Right forelimb (tissue), 1 donor: ENCODE measurements at regions not wholly inside any gene's neighbourhood (a gene's known extent, or its start where the extent isn't known, plus 50 kb on each side); places are given as distances from the start of the nearest gene placed in this dataset.

Experiments
- DNase-seq: peaks from one replicate; pipeline ENCODE4 v3.0.0-alpha.2; 2018

DNA sequence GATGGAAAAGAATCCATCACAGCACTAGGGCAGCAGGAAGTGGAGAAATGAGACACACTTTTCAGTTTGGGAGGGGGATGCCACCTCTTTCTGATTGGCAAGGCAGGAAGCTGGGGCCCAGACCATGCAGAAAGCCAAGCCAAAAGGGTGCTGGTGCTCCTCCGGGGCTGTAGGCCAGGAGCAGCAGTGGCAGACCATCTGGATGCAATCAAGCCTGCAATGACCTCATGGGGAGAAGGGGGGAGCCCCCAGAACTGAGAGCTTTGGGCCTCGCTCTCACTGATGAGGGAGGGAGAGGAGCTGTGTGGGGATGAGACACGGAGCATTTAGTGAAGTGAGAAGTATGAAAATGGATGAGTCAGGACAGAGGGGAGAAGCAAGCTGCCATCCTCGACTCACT, 141.3 kb upstream of the NALF2 start:
- peak; percentile 46 for DNase-seq

DNA sequence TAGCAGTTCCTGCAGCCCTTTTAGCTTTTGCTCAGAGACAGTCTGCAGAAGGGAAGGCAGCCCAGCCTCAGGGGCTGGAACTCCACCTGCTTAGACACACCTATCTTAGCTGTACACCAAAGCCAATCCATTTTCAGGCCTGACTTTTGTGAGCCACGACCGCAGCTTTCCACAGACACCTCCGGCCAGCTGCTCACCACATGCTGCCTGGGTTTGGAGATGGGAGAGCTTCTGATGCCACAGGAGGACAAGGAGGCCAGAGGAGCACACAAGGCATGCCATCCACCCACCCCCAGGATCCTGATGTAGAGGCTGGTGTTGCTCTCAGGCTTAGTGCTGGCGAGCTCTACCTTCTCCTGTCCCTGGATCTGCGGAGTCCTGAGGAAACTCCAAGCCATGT, 141.8 kb upstream of the NALF2 start:
- DNase-seq, result no peak

DNA sequence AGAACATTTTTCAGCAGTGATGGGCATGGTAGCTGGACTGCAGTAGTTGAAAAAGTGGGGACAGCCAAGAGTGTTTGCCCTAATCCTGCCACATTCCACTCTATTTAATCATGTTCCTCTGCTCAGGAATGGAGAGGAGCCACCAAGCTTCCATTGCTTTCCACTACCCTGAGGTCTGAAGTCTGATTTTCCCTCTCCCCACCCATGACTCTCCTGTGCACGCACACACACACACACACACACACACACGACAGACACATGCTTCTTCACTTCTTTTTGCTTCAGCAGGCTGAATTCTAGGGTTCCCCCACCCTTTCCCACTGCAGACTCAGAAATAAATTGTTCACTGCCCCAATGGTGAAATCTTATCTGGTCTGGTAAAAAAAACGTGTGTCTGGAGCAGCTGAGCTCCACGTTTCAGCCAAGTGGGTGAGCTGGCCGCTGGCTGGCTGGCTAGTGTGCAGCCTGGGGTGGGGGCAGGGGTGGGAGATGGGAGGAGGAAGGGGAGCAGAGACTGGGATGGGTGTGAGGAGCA, 142.7 kb upstream of the NALF2 start:
- DNase-seq, result peak; percentile 54

DNA sequence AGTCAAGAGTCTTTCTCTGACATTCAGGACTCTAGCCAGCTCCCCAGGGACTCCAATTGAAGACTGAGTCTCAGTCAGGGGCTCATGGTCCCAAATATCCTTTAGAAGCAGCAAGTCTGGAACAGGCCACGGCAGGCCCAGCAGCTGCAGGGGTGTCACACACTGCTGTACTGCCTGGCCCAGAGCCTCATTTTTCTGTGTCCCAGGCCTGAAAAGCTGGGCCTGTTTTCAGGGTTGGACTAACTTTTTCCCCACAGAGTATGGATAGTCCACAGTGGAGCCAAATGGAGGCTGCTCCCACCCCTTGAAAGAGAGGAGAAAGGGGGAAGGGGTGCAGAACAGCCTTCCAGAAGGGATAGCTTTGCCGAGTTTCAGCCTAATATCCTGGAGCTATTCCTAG, 146.8 kb upstream of the NALF2 start:
- peak; percentile 47 for DNase-seq

DNA sequence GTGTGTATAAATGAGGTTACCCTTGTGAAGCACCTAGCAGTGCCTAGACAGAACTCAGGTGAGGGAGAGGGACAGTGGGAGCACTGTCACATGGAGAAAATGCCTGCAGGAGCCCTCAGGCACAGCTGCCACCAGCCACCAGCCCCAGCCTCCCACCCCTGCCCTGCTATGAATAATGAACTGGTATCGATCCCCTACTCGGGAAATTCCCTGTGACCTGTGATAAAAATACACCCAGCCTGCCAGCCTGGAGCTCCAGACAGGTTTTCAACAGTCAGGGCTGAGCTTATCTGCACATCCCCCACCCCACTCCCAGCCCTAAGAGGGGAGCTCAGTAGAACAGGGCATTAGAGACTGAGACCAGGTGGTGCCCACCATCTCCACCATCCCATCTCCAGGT, 159.6 kb upstream of the PJA1 start:
- no peak for DNase-seq

DNA sequence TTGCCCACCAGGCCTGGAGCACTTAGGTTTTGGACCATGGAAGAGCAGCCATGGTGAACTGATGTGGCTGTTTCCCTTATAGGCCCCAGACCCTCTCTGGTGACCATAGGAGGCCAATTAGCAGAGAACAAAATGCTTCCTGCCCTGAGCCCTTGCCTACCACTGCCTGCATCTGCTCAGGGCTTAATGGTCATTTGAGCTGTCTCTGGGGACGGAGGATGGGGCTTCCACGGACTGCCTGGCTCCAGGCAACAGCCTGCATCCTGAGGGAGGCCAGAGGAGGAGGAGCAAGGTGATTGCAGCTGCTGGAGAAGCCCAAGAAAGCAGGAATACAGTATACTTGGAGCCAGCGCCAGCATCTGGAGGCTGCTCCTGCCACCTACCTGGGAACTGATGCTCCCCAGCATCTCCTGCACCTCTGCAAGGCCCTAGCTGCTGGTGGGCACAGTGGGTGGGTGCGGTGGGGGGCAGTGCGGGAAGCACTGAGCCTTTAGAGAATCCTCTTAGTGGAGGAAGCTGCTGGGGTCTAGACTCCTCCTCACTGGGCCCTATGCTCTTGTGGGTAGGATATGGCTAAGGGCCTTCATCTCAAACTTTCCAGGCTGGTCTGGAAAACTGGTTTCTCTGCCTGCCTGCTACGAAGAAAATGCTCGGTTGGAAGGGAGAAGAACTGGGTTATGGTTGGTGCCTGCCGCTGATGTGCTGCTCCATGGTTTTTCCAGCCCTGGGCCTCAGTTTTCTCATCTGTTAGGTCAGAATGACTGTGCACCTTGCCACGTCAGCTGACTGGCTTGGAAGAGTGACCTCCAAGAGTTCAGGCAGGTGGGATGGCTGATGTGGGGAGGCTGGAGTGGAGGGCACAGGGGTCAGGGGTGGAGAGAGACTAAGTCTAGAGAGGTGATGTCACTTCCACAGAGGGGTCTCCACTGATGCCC, 158.8 kb upstream of the PJA1 start:
- no peak for DNase-seq

DNA sequence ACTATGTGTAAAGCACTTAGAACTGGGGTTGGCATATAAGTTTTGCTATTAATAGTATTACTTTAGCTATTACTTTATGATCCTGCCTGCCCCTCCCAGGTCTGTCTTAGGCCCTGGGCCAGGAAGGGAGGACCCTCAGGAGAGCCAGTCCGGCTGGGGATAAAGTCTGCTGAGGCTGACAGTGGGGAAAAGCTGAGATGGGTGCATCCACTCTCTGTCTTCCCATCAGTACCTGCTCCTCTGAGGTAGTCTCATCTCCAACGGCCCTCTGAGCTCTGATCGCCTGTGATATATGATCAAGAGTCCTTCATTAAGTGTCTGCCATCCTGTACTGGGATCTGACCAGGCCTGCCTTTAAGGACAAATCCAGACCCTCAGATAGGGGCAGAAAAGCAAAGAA, 156.5 kb upstream of the PJA1 start:
- no peak for DNase-seq

DNA sequence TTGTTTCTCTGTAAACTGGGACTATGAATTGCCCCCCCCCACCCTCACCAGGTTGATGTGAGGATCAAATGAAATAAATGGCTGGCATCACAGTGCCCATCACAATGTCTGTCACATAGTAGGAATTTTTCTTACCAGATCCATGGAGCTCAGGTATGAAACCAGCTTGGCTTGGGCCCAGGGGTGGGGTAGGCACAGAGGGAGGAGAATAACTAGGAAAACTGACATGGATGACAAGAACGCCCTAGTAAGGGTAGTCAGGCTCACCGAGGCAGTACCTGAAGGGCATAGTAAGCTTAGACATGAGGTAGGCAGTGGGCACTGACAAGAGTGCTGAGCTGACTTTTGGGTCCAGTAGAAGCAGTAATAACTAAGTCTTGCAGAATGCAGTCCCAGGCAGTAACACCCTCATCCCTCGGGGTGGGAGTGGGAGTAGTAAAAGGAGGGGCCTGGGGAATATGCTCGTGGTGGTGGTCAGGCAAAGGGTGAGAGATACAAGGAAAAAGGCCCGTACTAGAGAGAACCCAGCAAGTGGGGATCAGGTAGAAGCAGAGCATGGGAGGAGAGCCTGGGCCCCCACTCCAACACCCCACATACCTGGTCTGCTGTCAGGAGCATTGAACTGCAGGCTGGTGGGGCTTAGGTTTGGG, 155.9 kb upstream of the PJA1 start:
- no peak for DNase-seq

DNA sequence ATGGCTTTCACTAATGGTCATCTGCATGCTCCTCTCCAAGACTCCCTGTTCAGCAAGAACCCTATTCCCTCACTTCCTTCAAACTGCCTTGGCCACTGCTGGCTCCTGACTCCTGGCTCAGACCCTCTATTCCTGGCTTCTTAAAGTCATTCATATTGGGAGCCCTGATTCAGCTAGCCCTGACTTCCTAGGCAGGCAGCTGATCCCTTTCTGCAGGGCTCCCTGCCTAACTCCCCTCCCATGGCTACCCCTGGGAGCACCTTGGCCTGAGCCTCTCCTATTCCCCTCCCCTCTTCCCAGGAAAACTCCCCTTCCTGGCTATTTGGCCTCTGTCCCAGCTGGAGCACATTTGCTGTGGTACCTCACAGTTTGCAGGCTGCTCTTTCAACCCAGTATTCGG, 154.9 kb upstream of the PJA1 start:
- no peak for DNase-seq

DNA sequence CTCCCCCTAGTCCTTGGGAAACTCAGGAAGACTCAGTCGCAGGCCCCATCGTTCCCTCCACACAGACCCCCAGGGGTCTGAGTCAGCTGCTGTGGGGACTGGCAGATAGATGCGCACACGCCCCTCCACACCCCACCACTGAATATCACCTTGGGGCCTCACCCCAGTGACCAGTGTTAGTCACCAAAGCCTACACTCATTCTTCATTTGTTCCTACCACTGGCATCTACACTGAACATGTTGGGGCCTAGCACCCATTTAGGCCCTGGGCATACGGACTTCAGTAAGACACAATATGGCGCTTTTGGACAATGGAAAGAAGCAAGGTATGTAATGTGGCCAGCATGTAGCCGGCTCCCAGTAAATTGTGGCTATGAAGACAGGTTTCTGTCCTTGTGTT, 154.1 kb upstream of the PJA1 start:
- DNase-seq, result no peak

DNA sequence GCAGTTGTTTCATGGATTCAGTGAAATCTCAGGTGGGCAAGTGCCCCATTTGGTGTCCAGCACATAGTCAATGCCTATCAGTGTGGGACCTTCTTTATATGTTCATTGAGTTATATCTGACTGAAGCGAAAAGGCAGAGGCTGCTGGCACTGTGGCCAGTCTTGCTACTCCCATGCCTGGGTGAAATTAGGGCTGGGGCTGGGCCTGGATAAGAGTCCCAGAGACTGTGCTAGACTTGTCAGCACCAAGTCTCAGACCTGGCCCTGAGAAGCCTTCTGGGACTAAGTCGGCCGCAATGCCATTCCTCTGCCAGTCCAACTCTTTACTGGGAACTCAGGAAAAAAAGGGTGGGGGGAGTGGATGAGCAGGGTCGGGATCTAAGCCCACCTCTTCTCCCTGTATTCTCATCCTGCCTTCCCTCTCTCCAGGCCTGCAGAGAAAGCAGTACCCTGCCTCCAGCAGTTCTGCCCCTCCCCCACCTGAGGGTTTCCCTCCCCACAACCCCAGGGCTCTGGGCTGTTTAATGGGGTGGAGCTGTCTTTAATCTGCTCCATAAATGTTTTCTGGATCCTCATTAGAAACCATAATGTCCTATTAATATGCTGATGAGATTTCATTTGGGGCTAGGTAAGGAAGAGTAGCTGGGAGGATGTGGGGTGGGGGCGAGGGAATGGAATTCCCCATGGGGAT, 153.5 kb upstream of the PJA1 start:
- no peak for DNase-seq

DNA sequence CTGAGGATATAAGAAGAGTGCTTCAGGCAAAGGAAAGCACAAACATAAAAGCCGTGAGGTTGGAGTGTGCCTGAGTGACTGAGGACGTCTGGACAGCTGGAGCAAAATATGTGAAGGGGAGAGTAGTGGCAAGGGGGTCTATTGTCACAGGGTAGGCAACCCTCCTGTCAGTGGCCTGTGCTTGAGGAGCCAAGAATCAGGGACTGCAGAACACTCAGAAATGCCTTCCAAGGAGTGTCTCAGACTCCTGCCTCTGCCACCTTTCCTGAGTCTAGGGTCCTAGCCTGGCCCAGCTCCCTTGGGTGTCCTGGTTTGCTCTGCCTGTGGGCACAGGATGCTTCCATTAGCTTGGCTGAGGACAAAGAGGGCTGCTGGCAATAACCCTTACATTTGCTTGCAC, 152.5 kb upstream of the PJA1 start:
- no peak for DNase-seq

DNA sequence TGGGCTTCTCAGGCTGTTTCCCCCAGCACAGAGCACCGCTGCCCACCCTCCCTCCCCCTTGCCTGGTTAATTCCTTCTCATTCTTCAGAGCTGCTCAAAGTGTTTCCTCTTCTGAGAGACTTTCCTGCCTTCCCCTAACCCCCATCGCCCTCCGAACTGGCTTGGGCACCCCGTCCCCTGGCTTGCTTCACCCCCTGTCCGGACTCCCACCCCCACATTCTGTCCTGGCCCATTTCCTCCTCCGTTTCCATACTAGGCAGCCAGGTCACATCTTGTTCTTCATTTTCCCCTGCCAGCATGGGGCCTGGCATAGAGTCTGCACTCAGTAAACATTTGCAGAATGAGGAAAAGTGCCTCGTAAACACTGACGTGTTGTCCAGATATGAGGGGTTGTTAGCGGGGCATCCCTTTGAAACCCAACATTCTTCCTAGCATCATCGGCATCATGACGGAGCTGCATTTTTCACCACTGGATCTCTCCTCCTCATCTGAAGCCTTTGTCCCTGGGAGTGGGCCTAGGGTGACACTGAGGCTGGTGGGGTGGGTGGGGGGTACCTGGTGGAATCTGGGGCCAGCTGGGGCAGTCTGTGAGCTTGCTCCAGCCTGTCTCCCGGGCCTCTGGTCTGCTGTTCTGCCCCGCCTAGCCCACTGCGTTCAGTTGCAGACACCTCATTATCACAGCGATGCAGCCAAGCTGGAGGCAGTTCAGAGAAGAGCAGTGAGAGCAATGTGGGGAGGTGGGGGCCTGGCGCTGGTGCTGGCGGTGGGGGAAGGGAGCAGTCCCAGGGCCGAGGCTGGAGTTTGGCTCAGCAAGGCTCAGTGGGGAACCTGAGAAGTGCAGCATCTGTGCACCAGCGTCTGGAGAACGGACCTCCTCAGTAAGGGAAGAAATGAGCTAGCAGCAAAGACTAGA, 149.4 kb upstream of the PJA1 start:
- DNase-seq, result peak; percentile 64

DNA sequence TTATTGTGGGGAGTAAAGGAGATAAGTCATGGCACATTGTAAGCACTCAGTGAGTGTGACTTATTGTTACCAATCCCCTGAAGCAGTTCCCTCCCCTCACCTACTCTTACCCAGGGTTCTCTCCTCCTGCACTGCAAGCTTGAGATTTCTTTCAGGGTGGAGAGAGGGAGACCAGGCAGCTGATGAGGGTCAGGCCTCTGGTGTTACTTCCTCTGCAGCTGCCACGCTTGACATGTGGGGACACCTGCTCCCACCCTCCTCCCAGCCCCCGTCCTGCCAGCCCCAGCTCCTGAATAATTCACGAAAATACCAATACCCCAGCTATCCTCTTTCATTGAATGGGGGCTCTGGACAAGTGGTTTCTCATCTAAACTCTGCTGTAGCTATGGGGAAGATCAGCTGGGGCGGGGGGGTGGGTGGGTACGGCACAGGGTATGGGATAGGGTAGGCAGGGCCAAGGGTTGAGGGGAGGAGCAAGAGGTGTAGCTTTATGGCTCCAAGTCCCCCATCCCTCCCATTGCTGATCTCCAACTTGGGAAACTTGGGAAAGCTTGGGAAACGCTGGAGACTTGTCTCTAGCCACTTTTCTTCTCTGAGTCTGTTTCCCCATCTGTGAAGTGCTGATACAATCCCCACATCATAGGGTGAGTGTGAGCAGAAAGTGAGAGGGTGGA, 148.5 kb upstream of the PJA1 start:
- DNase-seq, result no peak

DNA sequence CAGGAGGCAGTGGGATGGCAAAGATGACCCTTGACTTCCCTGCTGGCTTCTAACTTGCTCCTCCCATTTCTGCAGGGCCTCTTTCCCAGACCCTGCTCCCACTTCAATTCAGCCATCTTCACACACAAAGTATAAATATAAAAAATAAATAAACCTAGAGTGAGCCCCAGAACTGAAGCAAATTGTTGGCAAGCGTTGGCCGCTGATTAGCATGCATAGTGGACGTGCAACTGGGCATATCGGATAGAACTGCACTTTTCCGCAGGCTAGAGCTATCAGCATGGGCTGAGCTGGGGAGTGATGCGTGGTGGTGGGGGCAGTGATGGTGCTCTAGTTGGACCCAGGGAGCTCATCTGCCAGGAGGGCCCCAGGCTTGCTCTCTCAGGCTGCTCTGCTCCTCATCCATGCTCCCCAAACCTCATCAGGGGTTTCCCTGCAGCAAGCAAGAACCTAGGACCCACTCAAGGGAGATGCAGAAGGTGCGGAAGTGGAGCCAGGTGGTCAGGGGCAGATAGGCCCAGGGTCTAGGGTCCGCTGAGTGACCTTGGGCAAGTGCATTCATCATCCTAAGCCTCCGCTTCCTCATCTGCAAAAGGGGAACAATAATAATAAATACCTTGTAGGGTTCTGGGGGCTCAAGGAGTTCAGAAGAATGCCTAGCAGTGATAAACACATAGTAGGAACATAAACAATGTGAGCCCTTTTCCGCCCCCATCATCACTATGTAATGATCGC, 146.8 kb upstream of the PJA1 start:
- no peak for DNase-seq

DNA sequence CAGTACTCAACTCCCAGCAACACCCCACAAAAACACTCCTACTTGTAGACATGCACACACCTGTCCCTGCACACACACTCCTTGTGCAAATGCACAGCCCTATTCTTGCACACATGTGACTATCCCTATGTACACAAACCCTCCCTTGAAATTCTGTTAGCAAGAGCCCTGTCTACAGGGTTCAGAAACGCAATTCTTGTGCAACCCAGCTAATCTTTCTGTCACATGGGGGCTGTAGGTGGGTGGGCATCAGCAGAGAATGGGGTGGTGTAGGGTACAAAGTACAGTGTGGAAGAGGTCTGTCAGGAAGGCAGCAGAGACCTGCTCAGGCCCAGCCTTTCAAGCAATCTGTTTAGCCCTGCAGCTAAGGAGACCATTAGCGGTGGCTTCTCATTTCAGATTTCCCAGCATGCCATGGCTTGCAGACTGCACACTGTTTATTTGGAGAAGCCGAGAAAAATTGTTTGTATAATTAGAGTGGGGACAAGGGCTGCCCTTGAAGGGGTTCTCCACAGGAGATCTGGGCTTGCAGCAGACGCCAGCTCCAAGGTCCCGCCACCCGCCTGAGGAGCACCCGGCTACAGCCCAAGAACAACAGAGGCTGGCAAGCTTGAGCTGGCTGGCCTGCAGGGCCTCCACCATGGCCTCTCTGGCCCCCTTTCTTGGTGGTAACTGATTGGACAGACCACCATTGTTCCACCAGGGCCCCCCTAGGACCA, 144.0 kb upstream of the PJA1 start:
- no peak for DNase-seq

DNA sequence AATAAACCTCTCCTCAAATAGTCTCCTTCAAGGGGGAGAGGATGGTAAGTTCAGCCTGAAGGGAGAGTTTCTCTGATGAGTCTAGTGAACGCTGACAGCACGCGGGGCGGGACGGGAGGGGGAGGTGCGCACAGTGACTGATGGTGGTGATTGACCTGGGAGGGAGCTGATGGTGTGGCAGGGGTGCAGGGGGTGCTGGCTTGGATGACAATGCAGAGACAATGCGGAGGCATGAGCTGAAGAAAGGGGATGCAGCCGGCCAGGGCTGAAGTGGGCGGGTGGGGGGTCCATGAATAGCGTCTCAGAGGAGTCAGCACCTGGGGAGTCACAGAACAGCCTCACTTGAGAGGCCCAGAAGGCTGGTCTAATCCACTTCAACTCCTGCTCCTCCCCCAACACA, 142.5 kb upstream of the PJA1 start:
- no peak for DNase-seq

DNA sequence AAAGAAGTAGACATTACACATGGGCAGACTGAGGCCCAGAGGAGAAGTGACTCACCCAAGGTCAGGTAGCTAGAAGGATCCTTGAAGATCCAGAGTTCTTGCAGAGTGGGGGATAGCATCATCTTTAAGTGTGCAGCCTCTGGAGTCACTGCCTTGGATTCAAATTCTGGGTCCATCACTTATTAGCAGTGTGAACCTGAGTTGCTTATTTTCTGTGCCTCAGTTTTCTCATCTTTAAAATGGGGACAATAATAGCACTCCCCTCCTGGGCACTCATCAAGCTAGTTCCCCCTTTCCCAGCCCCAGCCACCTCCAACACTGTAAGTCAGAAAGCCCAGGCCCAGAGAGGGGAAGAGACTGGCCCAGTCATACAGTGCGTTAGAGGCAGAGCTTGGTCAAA, 141.8 kb upstream of the PJA1 start:
- DNase-seq, result no peak

DNA sequence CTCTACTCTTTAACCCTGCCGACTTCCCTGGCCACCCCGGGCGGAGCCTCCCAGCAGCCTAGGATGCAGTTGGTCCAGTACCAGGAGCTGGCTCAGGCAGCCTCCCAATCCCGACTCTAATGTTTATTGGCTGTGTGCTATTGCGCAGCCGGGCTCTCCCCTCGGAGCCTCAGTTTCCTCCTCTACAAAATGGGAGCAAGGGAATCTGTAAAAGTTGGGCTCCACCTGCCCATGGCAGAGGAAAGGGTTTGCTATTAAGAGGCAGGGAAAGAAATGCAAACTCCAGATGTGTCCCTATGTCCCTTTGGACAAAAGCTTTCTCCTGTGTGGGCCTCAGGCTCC, 140.8 kb upstream of the PJA1 start:
- DNase-seq, result no peak

DNA sequence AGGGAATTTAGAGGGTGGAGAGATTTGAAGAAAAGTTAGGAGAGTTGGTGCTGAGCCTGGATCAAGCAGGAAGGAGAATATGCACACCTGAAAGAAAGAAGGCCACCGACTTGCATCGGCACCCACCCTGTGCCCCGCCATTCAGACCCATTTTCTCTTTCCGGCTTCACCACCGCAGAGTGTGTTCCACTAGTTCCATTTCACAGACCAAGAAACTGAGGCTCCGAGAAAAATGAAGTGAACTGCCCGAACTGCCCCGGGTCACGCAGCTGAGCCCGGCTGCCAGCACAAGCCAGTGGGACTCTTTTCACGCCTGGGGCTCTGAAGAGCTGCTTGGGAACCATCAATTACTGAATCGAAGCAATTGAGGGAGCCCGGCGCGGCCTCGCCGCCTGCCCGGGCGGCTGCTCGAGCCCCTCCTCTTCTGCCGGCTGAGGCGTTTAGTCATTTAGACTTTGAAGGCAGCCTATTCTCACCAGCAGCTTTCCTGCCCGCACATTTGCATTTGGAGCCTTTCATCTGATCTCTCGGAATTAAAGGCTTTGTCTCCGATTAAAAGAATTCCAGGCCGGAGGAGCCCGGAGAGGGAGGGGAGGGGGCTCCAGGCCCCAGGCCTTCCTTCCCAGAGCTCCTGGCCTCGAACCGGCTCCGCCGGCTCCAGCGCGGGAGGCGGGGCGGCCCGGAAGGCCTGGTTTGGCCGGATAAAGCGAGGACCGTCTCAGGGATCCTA, 140.2 kb upstream of the PJA1 start:
- no peak for DNase-seq
